Hypothalamus (tissue), 51 donors: ENCODE measurements at regions not wholly inside any gene's neighbourhood (a gene's known extent, or its start where the extent isn't known, plus 50 kb on each side); places are given as distances from the start of the nearest gene placed in this dataset.

Experiments
- DNase-seq, 51 donors: peaks; one replicate each; lab custom pipeline; 2025; lab: John Stamatoyannopoulos, UW

DNA sequence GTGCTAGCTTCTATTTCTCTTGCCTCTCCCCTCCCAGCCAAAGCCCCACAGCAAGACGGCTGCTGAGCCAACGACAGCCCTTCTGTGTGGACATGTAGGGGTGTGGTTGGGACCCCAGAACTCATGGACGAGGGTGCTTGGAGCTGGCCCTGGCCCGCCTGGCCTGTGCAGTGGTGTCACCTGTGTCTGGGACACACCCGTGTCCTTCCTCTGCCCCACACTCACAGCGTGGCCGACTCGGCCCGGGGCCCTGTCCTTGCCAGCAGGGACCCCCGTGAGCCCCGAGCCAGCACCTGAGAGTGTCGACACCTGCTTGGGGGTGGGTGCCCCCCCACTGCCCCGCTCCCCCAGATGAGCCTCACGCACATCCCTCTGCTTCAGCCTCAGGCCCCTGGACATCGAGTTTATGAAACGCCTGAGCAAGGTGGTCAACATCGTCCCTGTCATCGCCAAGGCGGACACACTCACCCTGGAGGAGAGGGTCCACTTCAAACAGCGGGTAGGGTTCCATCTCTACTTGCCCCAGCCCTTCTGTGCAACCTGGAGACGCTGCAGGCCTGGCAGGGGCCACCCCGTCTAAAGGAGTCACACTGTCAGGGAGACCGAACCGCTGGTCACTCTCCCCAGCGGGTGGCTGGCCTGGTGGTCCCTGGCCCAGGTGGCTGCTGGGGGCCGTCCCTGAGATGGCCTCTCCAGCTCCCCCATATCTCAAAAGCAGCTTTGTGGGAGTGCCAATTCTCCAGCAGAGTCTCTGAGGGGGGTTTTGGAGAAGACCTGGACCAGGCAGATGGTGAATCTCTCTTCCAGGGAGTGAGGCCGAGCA, 349.8 kb downstream of the SEC14L1 start:
- no peak for DNase-seq

DNA sequence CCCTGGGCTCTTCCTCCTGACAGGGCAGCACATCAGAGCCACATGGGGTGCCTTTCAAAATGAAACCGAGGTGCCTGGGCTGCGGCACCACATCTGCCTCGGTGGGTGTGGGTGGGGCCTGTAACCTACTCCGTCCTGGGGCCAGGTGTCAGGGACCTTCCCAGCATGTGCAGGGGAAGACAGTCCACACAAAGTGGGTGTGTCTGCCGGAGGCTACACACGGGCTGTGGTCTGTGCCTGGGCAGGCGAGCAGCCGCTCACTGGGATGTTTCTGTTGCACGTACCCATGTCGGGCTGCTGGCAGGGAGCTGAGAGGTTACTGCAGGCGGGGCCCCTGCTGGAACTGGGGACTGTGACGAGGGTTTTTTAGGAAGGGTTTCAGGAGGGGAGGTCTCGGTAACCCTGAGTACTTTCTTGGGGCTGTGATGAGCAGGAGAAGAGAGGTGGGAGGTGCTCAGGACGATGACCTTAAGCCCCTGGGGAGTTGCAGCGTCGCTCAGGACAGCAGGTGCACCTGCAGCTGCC, 351.2 kb downstream of the SEC14L1 start:
- no peak for DNase-seq

DNA sequence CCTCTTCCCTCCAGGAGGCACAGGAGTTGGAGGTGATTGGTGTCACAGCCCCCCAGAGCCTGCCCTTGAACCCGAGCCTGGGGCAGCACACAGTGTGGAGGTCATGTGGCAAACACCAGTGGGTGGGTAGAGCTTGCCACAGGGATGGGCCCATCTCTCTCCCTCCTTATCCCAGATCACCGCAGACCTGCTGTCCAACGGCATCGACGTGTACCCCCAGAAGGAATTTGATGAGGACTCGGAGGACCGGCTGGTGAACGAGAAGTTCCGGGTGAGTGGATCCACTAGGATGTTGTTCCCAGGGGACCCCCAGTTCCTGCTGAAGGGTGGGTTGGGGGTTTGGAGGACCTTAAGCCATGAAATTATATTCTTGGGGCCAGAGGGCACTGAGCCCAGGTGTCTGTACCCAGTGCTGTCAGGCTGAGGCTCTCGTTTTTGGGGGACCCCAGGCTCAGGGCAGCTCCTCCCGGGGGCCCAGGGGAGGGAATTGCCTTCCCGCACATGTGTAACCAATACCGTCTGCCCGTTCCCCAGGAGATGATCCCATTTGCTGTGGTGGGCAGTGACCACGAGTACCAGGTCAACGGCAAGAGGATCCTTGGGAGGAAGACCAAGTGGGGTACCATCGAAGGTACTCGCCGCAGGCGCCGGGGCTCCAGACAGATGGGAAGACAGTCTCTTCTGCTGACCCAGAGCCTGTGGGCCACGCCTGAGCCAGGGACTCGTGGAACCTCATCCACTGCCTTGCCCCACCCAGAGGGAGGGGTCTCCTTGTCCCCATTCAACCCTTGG, 351.9 kb downstream of the SEC14L1 start:
- no peak for DNase-seq

DNA sequence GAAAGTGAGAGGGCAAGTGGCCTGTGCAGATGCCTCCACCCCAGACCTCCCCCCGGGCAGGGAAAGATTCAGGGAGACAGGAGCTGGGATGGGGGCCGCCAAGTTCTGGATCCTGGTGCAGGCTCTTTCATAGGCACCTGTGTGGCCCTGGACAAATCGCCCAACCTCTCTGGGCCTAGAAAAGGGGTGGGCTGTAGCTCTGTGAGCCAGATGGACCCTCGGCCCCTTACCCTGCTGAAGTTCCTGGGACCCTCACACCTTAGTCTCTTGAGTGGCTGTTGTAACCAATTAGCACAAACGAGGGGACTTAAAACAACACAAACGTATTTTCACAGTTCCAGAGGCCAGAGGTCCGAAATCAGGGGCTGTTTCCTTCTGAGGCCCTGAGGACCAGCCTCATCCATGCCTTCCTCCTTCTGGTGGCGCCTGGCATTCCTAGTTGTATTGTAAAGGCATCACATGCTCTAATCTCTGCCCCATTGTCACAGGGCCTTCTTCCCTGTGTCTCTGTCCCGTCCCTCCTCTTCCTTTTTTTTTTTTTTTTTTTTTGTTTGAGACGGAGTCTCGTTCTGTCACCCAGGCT, 352.6 kb downstream of the SEC14L1 start:
- no peak for DNase-seq

DNA sequence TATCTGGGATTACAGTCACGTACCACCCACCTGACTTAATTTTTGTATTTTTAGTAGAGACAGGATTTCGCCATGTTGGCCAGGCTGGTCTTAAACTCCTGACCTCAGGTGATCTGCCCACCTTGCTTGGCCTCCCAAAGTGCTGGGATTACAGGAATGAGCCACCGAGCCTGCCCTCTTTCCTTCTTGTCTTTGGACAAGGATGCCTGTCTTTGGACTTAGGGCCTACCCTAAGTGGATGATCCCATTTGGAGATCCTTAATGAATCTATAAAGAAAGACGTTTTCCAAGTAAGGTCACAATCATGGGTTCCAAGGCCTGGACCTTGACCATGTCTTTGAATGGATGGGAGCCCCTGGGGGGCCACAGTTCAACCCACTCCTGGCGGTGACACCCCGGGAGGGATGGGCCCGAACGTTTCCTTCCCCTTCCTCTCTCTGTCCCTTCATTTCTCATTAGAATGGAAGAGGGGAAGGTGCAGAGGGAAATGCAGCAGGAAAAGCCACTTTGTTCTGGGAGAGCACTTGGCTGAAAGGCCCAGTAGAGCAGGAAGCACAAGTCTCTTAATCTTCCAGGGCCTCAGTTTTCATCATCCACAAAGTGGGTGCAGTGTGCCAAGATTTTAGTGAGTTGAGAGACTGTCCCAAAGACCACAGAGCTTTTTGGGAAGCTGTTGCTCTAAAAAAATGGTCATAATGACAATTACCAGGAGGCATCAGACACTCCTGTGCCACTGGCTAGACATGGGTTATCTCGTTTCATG, 353.3 kb downstream of the SEC14L1 start:
- DNase-seq, result no peak

DNA sequence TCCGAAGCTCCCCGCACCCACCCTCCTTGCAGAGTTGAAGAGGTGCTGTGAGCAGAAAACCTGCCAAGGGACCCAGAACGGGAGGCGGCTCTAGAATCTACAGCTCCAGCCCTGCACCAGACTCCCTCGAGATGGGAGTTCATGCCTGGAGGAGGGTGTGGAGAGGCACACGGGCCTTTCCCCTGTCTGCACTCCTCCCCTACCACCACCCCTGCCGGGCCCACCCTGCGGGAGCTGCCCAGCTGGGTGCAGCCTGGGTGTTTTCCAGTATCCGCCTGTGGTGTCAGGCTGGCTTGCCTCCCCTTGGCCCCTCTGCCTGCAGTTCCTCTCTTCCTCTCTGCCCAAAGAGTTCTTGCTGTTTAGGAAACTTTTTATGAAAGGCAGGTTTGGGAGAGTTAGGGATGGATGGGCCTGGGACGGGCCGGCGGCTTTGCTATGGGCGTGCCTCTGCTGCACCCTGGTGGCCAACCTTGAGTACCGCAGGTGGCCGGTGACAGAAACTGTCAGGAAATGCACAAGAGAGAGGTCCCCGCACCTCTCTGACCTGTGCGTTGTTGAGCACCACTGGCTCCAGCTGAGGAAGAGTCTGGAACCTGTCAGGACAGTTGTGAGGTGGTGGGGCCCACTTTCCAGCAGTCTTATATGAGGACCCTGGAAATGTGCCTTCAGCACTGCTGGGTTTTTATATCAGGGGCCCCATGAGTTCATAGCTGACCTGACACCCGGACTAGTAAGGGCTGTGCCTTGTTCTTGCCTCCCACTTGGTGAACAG, 354.1 kb downstream of the SEC14L1 start:
- peak in 44 of 51 donors; percentile 20 to 81 (median 52) for DNase-seq

DNA sequence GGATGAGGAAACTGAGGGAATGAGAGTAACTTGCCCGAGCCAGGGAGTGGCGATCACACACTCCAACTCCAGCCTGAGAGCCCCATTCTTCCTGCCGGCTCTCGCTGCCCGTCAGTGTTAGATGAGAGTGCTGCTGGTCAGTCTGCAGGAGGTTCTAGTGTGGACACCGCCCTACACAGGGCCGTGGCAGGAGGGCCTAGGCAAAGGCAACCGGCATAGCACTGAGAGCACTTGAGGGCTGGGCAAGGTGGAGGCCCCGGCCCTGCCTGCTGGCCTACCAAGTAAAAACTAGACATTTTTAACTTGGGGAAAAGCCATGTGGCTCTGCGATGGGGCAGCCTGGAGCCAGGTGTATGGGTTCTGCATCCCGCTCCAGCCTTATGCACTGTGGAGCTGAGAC, 354.8 kb downstream of the SEC14L1 start:
- no peak for DNase-seq

DNA sequence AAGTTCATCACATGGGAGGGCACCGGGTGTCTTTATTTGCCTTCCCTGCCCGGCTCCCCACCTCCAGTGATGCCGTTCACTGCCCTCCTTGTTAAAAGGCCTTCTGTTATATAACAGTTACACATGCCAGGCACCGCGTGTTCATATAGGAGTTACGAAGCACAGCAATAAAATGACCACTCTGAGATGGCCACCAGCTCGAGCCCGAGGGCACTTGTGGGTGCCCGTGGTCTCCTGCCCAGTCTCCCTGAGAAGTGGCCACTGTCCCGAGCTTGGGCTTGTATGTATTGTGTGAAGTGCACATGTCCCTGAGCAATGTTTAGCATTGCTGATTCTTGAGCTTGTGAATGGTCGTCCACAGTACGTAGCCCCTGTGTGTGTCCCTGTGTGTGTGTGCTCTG, 355.6 kb downstream of the SEC14L1 start:
- DNase-seq, result no peak

DNA sequence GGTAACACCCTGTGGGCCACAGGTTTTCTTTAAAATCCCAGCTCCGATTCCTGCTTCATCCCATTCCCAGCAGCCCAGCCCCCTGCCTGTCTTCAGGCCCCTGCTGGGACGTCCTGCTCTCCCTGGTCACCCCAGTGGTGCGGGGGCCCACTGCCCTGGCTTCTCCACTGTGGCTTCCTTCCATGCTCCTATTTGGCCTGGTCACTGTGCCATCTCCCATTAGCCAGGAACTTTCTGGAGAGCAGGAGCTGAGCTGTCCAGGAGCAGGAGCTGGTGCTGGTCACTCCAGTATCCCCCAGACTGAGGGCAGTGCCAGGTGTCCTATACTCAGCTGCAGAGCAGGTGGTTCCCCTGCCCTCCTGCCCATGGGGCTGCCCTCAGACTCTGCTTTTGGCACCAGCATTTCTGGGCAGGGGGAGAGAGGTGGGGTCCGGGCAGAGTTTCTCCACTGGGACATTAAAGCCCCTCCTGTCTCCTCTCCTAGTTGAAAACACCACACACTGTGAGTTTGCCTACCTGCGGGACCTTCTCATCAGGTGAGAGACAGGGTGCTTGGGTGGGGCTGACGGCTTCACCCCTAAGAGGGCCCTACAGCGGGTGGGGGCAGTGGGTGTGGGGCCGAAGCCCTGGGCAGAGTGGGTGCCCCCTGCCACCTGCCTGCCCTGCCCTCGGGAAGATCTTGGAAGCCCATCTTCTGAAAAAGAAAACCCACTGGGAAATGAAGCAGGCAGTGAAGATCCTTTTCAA, 356.2 kb downstream of the SEC14L1 start:
- DNase-seq, result no peak

DNA sequence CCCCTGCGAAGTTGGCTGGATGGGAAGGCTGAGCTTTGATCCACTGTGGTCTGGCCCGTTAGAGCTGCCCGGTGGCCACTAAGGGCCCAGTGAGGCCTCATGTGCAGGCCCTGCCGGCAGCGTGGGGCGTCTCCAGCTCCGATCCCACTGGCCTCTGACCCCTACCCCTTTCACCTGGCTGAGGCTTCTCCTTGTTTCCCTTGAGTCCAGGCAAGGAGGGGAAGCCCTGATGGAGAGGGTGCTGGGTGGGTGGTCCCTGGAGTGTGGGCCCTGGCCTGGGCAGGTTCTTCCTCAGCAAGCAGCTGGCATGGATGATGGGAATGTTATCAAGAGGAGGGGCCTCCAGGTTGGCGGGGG, 356.8 kb downstream of the SEC14L1 start:
- DNase-seq, result no peak

DNA sequence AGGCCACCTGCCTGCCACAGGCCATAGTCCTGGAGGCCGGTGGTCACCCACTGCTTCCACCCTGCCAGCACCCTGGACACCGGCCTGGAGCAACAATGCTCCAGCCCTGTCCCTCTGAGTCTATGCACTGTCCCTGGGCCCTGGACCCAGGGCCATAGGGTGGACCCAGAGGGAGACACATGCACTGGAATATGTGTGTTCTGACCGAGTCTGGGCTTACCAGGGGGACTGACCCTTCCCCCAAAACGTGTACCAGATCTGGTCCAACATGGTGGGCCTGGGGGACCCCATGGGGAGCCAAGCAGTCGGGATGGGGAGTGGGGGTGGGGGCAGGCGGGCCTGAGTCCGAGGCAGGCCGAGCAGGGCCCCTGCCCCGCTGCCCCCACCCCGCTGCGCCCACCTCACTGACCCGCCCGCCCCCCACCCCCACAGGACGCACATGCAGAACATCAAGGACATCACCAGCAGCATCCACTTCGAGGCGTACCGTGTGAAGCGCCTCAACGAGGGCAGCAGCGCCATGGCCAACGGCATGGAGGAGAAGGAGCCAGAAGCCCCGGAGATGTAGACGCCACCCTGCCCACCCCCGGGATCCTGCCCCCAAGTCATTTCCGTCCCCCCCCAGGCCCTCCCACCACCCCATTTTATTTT, 357.4 kb downstream of the SEC14L1 start:
- DNase-seq, result no peak

DNA sequence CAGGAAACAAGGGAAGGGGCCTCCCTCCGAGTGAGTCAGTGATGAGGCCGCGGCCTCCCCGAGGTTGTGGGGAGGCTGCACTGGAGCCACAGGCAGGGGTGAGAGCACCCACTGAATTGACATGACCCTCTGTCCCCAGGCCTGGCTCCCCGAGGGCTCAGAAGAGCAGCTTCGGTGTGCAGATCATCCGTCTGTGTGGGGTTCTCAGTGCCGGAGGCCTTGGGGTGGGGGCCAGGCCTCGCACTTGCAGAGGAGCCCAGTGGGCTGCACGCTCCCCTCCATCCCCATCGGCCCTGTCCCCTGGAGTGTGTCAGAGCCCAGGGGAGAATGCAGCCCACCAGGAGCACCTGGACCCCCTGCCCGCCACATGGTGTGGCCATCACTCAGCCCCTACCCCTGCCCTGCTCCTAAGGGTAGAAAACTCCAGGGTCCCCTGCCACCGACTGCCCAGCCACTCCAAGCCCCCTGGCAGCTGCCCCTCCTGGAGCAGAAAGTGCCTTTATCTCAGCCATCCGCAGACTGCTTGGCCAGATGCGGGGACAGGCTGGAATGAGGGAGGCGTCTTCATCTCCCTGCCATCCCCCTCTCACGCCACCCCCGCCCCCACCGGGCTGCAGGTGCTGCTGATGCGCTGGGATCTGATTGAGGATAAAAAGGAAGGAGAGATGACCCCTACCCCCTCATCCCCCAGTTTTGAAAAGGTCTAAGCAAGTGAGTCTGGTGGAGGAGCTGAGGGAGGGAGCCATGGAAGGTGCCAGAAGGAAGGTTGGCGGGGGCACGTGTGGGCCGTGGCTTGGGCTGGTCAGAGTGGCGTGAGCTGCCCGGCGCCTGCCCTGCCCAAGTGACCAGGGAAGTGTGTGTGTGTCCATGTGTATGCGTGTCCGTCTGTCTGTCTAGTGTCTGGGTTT, 358.3 kb downstream of the SEC14L1 start:
- DNase-seq, result no peak

DNA sequence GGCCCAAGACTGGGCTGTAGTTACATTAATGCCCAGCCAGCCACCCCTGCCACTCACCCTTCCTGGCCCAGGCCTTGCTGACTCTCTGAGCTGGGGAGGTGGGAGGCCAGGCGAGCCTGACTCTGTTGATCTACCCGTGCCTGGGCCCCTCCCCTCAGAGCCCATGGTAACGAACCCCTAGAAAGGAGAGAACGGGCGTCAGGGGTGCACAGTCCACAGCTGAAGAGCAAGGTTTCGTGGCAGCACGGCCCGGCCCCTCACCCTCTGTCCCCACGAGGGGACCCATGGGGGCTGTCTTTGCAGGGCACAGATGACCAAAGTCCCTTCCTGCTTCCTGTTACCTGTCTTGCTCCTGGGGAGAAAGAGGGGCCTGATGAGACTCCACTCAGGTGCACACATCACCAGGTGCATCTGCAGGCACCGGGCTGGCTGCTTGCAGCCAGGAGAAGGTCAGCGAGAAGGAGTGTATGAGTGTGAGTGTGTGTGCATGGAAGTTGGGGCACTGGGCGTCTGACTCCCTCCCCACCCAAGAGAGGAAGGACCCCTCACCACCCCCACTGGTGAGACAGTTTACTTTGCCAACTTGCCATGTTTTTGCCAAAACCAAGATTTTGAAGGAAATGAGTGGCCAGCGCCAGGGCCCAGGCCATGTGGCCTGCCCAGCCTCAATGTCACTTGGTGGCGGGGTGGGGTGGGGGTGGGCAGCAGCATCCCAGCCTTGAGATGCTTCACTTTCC, 359.1 kb downstream of the SEC14L1 start:
- DNase-seq, result no peak

DNA sequence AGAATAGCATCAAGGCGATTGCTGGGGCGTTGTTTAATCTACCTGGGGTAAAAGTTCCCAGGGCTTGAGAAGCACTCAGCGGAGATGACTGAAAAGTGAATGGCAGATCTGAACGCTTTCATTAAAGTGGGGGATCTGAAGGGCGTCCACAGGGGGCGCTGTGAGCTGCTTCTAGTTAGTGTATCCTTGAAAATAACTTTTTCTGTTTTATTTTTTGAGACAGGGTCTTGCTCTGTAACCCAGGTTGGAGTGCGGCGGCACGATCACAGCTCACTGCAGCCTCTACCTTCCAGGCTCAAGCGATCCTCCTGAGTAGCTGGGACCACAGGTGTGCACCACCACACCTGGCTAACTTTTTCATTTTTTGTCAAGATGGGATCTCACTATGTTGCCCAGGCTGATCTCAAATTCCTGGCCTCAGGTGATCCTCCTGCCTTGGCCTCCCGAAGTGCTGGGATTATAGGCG, 360.4 kb downstream of the SEC14L1 start:
- DNase-seq, result no peak

DNA sequence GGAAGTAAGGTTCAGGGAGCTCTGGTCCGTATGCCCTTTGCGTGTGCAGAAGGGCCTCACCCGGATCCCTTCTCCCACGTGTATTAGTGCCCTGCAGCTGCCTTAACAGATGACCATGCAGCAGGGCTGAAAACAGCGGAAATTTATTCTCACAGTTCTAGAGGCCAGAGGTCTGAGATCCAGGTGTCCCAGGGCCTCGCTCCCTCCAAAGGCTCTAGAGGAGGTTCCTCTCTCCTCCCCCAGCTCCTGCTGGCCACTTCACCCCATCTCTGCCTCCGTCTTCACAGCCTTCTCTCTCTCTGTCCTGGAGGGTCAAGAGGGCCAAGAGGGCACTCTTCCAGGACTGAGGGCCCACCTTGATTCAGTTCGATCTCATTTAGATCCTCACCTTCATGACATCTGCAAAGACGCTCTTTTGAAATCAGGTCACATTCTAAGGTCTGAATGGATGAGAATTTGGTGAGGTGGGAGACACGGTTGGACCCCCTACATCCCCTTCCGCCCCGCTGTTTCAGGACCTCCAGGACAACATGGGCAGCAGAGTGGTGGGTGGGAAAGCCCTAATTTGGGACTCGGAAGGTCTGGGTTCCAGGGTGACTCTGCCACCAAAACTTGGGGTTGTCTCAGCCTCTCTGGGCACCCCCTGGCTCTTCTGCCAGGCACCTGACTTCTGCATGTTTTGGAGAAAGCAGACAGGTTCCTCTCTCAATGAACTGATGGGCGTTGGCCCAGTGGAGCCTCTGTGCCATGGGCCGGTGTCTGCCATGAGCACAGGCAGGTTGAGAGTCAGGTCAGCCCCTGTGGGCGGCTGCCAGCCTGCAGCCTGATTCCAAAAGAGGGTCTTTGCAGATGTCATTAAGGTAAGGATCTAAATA, 361.2 kb downstream of the SEC14L1 start:
- no peak for DNase-seq
